ENCODE measurements at regions not wholly inside any gene's neighbourhood (a gene's known extent, or its start where the extent isn't known, plus 50 kb on each side); places are given as distances from the start of the nearest gene placed in this dataset.

GRCh38 chr2:185187421-185187820, 551.2 kb upstream of the FSIP2 start:
- TF ChIP-seq CTCF (IDR thresholded peaks at IDR 0.05) (no peak), POLR2AphosphoS5 (IDR thresholded peaks at IDR 0.05) (no peak), POLR2A (IDR thresholded peaks at IDR 0.05) (no peak)

All from prostate gland (tissue), 2 donors.